Neural progenitor cell (in vitro differentiated cells): ENCODE measurements at regions not wholly inside any gene's neighbourhood (a gene's known extent, or its start where the extent isn't known, plus 50 kb on each side); places are given as distances from the start of the nearest gene placed in this dataset.

Experiments
- DNase-seq: peaks from one replicate; pipeline ENCODE4 v3.0.0-alpha.2; 2016; ENCODE audit warnings: low spot score
- H2AFZ ChIP-seq: fragments of 200-600 bp; sonication (generic); replicated peaks from 2 replicates; pipeline ENCODE4 v1.6.1; 2016; ENCODE audit warnings: antibody characterized with exemption
- H3F3A ChIP-seq: fragments of 200-600 bp; sonication (generic); 2 replicates; pipeline ENCODE4 v1.6.1; 2016; ENCODE audit warnings: antibody characterized with exemption, low read depth
- H3K27ac ChIP-seq: fragments of 200-600 bp; sonication (generic); 2 replicates; pipeline ENCODE4 v1.5.1; 2016; ENCODE audit warnings: mild to moderate bottlenecking
- H3K27me3 ChIP-seq: fragments of 200-600 bp; sonication (generic); 2 replicates; pipeline ENCODE4 v1.6.1; 2016; ENCODE audit warnings: mild to moderate bottlenecking, moderate library complexity
- H3K36me3 ChIP-seq: fragments of 200-600 bp; sonication (generic); 2 replicates; pipeline ENCODE4 v1.5.1; 2016
- H3K4me1 ChIP-seq: fragments of 200-600 bp; sonication (generic); 2 replicates; pipeline ENCODE4 v1.6.1; 2016; ENCODE audit warnings: mixed run types
- H3K4me2 ChIP-seq: fragments of 200-600 bp; sonication (generic); 2 replicates; pipeline ENCODE4 v1.6.1; 2016
- H3K4me3 ChIP-seq: fragments of 200-600 bp; sonication (generic); 2 replicates; pipeline ENCODE4 v1.5.1; 2016
- H3K79me2 ChIP-seq: fragments of 200-600 bp; sonication (generic); 2 replicates; pipeline ENCODE4 v1.6.1; 2016; ENCODE audit warnings: low read depth
- H3K9ac ChIP-seq: fragments of 200-600 bp; sonication (generic); 2 replicates; pipeline ENCODE4 v1.6.1; 2016
- H3K9me3 ChIP-seq: fragments of 200-600 bp; sonication (generic); 2 replicates; pipeline ENCODE4 v1.5.1; 2016; ENCODE audit warnings: low read depth
- H4K20me1 ChIP-seq: fragments of 200-600 bp; sonication (generic); 2 replicates; pipeline ENCODE4 v1.6.1; 2016; ENCODE audit warnings: low read depth
- H3K27ac Mint-ChIP-seq: 3 replicates; pipeline ENCODE4 v1.8.0; 2021; ENCODE audit warnings: mixed read lengths
- H3K27me3 Mint-ChIP-seq: 2 replicates; pipeline ENCODE4 v1.8.0; 2022; ENCODE audit warnings: low read depth, mild to moderate bottlenecking, inconsistent platforms, moderate library complexity, mixed read lengths; ENCODE audit not compliant: insufficient read depth
- H3K36me3 Mint-ChIP-seq: 3 replicates; pipeline ENCODE4 v1.8.0; 2021; ENCODE audit warnings: mixed read lengths
- H3K4me1 Mint-ChIP-seq: 3 replicates; pipeline ENCODE4 v1.8.0; 2021; ENCODE audit warnings: mixed read lengths
- H3K4me3 Mint-ChIP-seq: 3 replicates; pipeline ENCODE4 v1.8.0; 2021; ENCODE audit warnings: mild to moderate bottlenecking, moderate library complexity, mixed read lengths
- H3K9me3 Mint-ChIP-seq: 3 replicates; pipeline ENCODE4 v1.8.0; 2020; ENCODE audit warnings: mixed read lengths
- EZH2 ChIP-seq: fragments of 200-600 bp; sonication (generic); IDR thresholded peaks from 2 replicates; pipeline ENCODE4 v1.6.1; 2017; ENCODE audit warnings: antibody characterized with exemption, mild to moderate bottlenecking, moderate library complexity
- EZH2phosphoT487 ChIP-seq: fragments of 200-600 bp; sonication (generic); IDR thresholded peaks from 2 replicates; pipeline ENCODE4 v1.6.1; 2017; ENCODE audit warnings: antibody characterized with exemption
- TF ChIP-seq, protein P1 (sequence below): fragments of 200-600 bp; sonication (generic); IDR thresholded peaks from 2 replicates; pipeline ENCODE4 v1.5.1; 2017; ENCODE audit warnings: antibody characterized with exemption, mild to moderate bottlenecking

GRCh38 chr2:198394208-198394607 is 589.8 kb downstream of the PLCL1 start:
- Histone ChIP-seq H3K9ac (no peak overlapping the region), H3K27me3 (no peaks in the 10 kb centered on the region), H3K27ac (no peak overlapping the region), H3F3A (no peaks in the 10 kb centered on the region), H3K4me3 (no peak overlapping the region), H3K9me3 (no peaks in the 10 kb centered on the region), H3K36me3 (no peaks in the 10 kb centered on the region), H2AFZ (no peak overlapping the region), H3K79me2 (no peaks in the 10 kb centered on the region), H4K20me1 (no peaks in the 10 kb centered on the region), H3K4me1 (no peaks in the 10 kb centered on the region), H3K4me2 (no peak overlapping the region)
- Mint-ChIP-seq H3K4me3 (no peak overlapping the region), H3K27ac (no peak overlapping the region), H3K9me3 (no peaks in the 10 kb centered on the region), H3K4me1 (no peaks in the 10 kb centered on the region), H3K36me3 (no peaks in the 10 kb centered on the region), H3K27me3 (no peaks in the 10 kb centered on the region)
- no peak for DNase-seq
- no peak for TF ChIP-seq EZH2
- TF ChIP-seq EZH2phosphoT487, result no peak
- TF ChIP-seq, protein P1, sequence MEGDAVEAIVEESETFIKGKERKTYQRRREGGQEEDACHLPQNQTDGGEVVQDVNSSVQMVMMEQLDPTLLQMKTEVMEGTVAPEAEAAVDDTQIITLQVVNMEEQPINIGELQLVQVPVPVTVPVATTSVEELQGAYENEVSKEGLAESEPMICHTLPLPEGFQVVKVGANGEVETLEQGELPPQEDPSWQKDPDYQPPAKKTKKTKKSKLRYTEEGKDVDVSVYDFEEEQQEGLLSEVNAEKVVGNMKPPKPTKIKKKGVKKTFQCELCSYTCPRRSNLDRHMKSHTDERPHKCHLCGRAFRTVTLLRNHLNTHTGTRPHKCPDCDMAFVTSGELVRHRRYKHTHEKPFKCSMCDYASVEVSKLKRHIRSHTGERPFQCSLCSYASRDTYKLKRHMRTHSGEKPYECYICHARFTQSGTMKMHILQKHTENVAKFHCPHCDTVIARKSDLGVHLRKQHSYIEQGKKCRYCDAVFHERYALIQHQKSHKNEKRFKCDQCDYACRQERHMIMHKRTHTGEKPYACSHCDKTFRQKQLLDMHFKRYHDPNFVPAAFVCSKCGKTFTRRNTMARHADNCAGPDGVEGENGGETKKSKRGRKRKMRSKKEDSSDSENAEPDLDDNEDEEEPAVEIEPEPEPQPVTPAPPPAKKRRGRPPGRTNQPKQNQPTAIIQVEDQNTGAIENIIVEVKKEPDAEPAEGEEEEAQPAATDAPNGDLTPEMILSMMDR, result no peak

GRCh38 chr2:198390670-198391069 is 586.3 kb downstream of the PLCL1 start:
- H3K79me2 ChIP-seq, result no peaks in the 10 kb centered on the region
- no peak overlapping the region for H2AFZ ChIP-seq
- H3K27ac ChIP-seq, result no peak overlapping the region
- no peak overlapping the region for H3K27ac Mint-ChIP-seq
- H3K9ac ChIP-seq, result no peak overlapping the region
- H3K4me1 Mint-ChIP-seq, result no peaks in the 10 kb centered on the region
- H3F3A ChIP-seq, result no peaks in the 10 kb centered on the region
- H3K36me3 ChIP-seq, result no peaks in the 10 kb centered on the region
- no peaks in the 10 kb centered on the region for H3K9me3 ChIP-seq
- no peaks in the 10 kb centered on the region for H3K9me3 Mint-ChIP-seq
- H4K20me1 ChIP-seq, result no peaks in the 10 kb centered on the region
- no peak overlapping the region for H3K4me3 ChIP-seq
- H3K4me3 Mint-ChIP-seq, result no peak overlapping the region
- H3K4me1 ChIP-seq, result no peaks in the 10 kb centered on the region
- TF ChIP-seq EZH2, result no peak
- DNase-seq, result no peak
- H3K27me3 Mint-ChIP-seq, result no peaks in the 10 kb centered on the region
- no peaks in the 10 kb centered on the region for H3K36me3 Mint-ChIP-seq
- H3K4me2 ChIP-seq, result no peak overlapping the region
- no peaks in the 10 kb centered on the region for H3K27me3 ChIP-seq

DNA sequence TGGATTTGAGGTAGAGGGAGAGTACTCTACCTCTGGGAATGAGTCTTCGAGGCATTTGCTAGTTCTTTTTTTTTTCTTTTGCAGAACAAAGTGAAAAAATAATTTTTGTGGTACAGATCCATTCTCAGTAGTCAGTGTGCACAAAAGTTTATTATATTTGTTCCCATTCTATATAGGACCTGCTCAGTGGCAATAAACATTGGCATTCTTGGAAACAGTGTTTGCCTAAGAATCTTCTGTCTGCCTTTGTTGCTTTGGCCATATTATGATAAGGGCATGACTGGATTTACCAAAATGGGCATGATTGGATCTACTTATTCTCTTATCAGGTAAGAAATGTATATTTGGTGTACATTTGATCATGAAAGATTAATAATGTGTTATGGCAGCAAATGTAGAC is 583.3 kb downstream of the PLCL1 start:
- Histone ChIP-seq H3K4me1 (no peaks in the 10 kb centered on the region), H3K79me2 (no peaks in the 10 kb centered on the region), H3K4me3 (no peak overlapping the region), H3K4me2 (no peak overlapping the region), H3K27ac (no peak overlapping the region), H3K27me3 (no peaks in the 10 kb centered on the region), H3K36me3 (no peaks in the 10 kb centered on the region), H4K20me1 (no peaks in the 10 kb centered on the region), H3F3A (no peaks in the 10 kb centered on the region), H2AFZ (no peak overlapping the region), H3K9ac (no peak overlapping the region), H3K9me3 (no peaks in the 10 kb centered on the region)
- Mint-ChIP-seq H3K27me3 (no peaks in the 10 kb centered on the region), H3K9me3 (no peaks in the 10 kb centered on the region), H3K27ac (no peak overlapping the region), H3K36me3 (no peaks in the 10 kb centered on the region), H3K4me3 (no peak overlapping the region), H3K4me1 (no peaks in the 10 kb centered on the region)
- no peak for DNase-seq
- TF ChIP-seq EZH2 (no peak), EZH2phosphoT487 (no peak)
- TF ChIP-seq, protein P1, result no peak

GRCh38 chr2:198385856-198386255 is 581.5 kb downstream of the PLCL1 start:
- Mint-ChIP-seq H3K9me3 (no peaks in the 10 kb centered on the region), H3K4me1 (no peaks in the 10 kb centered on the region), H3K27me3 (no peaks in the 10 kb centered on the region), H3K4me3 (no peak overlapping the region), H3K27ac (no peak overlapping the region), H3K36me3 (no peaks in the 10 kb centered on the region)
- Histone ChIP-seq H3K79me2 (no peaks in the 10 kb centered on the region), H3K4me3 (no peak overlapping the region), H3K9me3 (no peaks in the 10 kb centered on the region), H3K4me1 (no peaks in the 10 kb centered on the region), H3K27ac (no peak overlapping the region), H3K4me2 (no peak overlapping the region), H3K27me3 (no peaks in the 10 kb centered on the region), H4K20me1 (no peaks in the 10 kb centered on the region), H3K36me3 (no peaks in the 10 kb centered on the region), H2AFZ (no peak overlapping the region), H3K9ac (no peak overlapping the region), H3F3A (no peaks in the 10 kb centered on the region)
- no peak for DNase-seq
- TF ChIP-seq, protein P1, result no peak
- TF ChIP-seq EZH2, result no peak
- TF ChIP-seq EZH2phosphoT487, result no peak
